ENCODE measurements at regions not wholly inside any gene's neighbourhood (a gene's known extent, or its start where the extent isn't known, plus 50 kb on each side); places are given as distances from the start of the nearest gene placed in this dataset.

GRCh38 chr5:149441986-149442385 is 62.9 kb upstream of the IL17B start:
- no peak for DNase-seq

DNA sequence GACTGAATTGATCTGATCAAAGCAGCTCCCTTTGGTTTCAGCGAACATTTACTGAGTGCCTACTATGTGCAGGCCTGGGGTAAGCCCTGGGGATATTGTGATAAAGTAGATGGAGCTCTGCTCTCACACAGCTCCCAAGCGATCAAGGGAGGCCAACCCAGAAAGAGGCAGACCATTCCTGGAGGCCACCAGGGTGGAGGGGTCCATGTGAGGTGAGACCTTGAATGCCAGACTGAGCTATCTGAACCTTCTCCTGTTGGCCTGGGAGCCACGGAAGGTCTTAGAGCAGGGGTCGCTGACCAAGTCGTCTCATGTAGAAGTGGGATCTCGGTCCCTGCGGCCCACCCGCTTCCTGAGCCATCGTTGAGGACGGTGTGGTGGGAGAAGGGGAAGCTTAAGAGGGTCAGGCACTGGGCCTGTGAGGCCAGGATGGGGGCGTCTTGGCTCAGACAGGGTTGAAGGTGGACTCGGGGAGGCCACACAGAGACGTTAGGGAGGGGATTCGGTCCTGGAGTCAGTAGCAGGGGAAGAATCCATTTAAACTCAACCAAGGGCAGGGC is 62.2 kb upstream of the IL17B start:
- no peak for DNase-seq

GRCh38 chr5:149439899-149440542 is 60.9 kb upstream of the IL17B start:
- DNase-seq: no peak

DNA sequence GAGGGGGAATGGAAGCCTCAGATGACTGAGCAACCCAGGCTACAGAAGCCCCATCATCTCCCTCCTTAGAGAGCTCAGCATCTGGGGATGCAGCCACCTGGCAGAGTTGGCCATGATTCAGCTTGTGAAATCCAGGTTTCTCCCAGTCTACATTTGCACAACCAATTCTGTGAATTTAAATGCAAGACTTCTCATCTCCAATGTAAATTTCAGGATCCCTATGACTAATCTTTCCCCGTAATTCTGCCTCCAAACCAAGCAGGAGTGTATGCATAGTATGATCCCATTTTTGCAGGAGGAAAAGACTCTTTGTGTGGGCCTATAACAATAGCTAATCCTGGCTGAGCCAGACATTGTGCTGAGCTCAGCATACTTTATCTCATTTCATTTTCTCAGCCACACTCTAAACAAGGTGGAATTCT is 59.6 kb upstream of the IL17B start:
- no peak for DNase-seq

- no peak for DNase-seq
Measured at GRCh38 chr5:149438281-149438680, 59.2 kb upstream of the IL17B start.

DNA sequence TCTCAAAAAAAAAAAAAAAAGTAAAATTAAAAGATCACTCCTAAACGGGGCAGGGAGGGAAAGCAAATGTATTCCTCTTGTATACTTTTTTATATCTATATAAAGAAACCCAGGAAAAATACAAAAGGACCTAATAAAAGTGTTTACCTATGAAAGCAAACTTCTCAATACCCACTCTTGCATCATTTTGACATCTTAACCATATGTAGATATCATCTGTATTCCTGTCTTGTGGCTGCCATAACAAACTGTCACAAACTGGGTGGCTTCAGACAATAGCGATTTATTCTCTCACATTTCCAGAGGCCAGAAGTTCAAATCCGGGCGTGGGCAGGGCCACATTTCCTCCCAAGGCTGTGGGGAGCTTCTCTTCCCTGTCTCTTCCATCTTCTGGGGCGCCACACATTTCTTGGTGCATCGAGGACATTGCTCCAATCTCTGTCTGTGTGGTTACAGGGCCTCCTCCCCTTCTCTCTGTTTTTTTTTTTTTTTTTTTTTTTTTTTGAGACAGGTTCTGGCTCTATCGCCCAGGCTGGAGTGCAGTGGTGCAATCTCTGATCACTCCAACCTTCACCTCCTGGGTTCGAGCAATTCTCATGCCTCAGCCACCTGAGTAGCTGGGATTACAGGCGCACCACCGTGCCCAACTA is 58.4 kb upstream of the IL17B start:
- DNase-seq: no peak

GRCh38 chr5:149435660-149436059 is 56.6 kb upstream of the IL17B start:
- DNase-seq: no peak

DNA sequence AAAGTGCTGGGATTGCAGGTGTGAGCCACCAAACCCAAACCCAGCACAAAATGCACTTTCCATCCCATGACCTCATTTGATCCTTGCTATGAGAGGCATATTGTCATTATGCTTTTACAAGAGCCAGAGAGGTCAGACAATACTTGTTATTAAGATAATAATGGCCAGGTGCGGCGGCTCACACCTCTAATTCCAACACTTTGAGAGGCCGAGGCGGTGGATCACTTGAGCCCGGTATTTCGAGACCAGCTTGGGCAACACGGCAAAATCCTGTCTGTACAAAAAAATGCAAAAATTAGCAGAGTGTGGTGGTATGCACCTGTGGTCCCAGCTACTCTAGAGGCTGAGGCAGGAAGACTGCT is 55.9 kb upstream of the IL17B start:
- DNase-seq: no peak

DNA sequence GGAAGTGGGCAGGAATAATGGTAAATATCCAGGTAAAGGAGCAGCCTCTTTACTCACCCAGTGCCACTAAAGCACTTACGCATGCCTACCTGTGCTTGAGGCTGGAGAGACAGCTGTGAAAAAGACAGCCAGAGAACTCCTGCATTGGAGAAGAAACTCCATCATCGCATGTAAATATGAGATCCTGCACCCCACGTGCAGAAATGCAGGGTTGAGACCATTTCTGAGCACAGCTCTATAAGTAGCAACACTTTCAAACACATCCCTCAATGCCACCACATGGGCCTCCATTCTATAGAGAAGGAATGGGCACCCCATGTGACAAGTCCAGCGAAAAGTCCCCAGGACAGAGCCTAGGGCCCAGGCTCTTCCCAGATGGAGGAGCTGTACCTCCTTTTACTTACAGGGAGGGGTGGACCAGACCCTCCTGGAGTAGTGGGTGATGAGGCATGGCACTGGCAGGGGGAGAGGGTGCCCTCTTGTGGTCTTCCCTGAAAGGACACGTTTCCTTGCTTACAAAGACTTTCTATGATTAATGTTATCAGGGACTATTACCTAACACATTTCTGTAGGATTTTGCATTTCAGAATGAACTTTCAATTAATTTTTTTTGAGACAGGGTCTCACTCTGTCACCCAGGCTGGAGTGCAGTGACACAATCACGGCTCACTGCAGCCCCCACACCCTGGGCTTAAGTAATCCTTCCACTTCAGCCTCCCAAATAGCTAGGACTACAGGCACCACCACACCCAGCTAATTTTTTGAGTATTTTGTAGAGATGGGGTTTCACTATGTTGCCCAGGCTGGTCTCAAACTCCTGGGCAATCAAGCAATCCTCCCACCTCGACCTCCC is 55.3 kb upstream of the IL17B start:
- peak in 1 of 2 donors; percentile 73 for DNase-seq

DNA sequence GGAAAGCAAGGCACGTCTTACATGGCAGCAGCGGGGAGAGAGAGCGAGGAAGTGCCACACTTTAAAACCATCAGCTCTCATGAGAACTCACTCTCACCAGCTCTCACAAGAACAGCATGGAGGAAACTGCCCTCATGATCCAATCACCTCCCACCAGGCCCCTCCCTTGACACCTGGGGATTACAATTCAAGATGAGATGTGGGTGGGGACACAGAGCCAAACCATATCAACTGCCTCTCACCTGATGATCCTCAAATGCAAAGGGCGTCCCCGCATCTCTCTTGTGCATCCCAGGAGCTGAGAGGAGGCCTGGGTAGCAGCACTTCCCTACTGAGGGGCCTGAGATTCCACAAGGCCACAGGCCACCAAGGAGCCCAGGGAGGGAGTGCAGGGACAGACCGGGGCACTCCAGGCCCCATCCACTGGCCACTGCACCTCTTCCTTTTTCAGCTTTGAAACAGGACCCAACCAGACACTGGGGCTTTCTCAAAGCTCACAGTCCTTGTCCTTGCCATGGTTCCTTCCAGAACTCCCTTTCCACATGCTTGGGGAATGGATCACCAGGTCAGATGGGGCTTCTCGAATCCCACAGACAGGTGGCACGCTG is 54.5 kb upstream of the IL17B start:
- no peak for DNase-seq

- DNase-seq: no peak
Measured at GRCh38 chr5:149432911-149433401, 53.9 kb upstream of the IL17B start.

GRCh38 chr5:149432376-149432775 is 53.3 kb upstream of the IL17B start:
- DNase-seq: no peak

- DNase-seq: no peak
Measured at GRCh38 chr5:149429839-149430721, 51.0 kb upstream of the IL17B start.
